Heart right ventricle (tissue), 16 donors: ENCODE measurements at regions not wholly inside any gene's neighbourhood (a gene's known extent, or its start where the extent isn't known, plus 50 kb on each side); places are given as distances from the start of the nearest gene placed in this dataset.

ENCODE experiments used
- ATAC-seq, 8 donors: fragments of 200-7000 bp; cut with Tn5 transposase; one replicate each; pipeline ENCODE4 v1.9.1; 2020; ENCODE audit warnings: mild to moderate bottlenecking in 8 of 8, moderate library complexity in 8 of 8, moderate number of reproducible peaks in 1 of 8
- DNase-seq, 2 donors: peaks; one replicate each; pipeline ENCODE4 v3.0.0-alpha.2; 2020
- H3K27ac ChIP-seq, 10 donors: fragments of 200-600 bp; sonication (generic) in 2 of 10; one replicate each; pipeline versions ENCODE4 v1.5.0 to v1.8.0; 2020 to 2022; ENCODE audit warnings: mild to moderate bottlenecking in 3 of 10
- H3K27me3 ChIP-seq, 7 donors: fragments of 200-600 bp; one replicate each; pipeline ENCODE4 v1.8.0; 2021 to 2022; ENCODE audit warnings: mild to moderate bottlenecking in 2 of 7
- H3K36me3 ChIP-seq, 9 donors: fragments of 200-600 bp; sonication (generic) in 1 of 9; one replicate each; pipeline versions ENCODE4 v1.5.0 to v1.8.0; 2020 to 2022; ENCODE audit warnings: mild to moderate bottlenecking in 2 of 9
- H3K4me1 ChIP-seq, 9 donors: fragments of 200-600 bp; sonication (generic) in 1 of 9; one replicate each; pipeline versions ENCODE4 v1.5.0 to v1.8.0; 2020 to 2022; ENCODE audit warnings: mild to moderate bottlenecking in 4 of 9
- H3K4me3 ChIP-seq, 10 donors: fragments of 200-600 bp; sonication (generic) in 2 of 10; one replicate each; pipeline versions ENCODE4 v1.5.0 to v1.8.0; 2020 to 2022; ENCODE audit warnings: mild to moderate bottlenecking in 7 of 10, moderate library complexity in 2 of 10
- H3K9me3 ChIP-seq, 11 donors: fragments of 200-600 bp in 10 of 11; sonication (generic) in 2 of 11; one replicate each; pipeline versions ENCODE4 v1.5.0 to v1.8.0; 2013 to 2022; ENCODE audit warnings: mild to moderate bottlenecking in 2 of 11, control low read depth in 1 of 11, moderate library complexity in 1 of 11
- WGBS, 2 donors: extraction: QIAGEN DNeasy Blood & Tissue Kit; methylation state at CpG; one replicate each; pipeline ENCODE4 v1.1.7; 2013; ENCODE audit warnings: inconsistent platforms in 1 of 2; 5-methylcytosine and 5-hydroxymethylcytosine counted together
- intact Hi-C, 10 donors: fragments of 100-400 bp; cut with DNase I; formaldehyde crosslinking; loops; one replicate each; pipeline versions ENCODE4 v1.11.1 to v1.14.2; 2022
- TF ChIP-seq, protein P1 (sequence below), 9 donors: fragments of 200-600 bp; sonication (generic) in 2 of 9; IDR thresholded peaks; one replicate each; pipeline versions ENCODE4 v1.5.0 to v1.8.0; 2021 to 2022; ENCODE audit warnings: antibody characterized with exemption in 9 of 9, mild to moderate bottlenecking in 5 of 9, moderate library complexity in 1 of 9
- donor health status: Arrhythmogenic right ventricular cardiomyopathy.
- donor health status: ischemic (EF 13 %, LVEDD 7.1; RV severe dilation, severe dysfunction).
- donor health status: healthy with polysubstance abuse.
- donor health status: DM: no; HTN: yes; CAD: no.
- donor health status: DM: no; HTN: no; CAD: no.
- donor health status: ischemic (EF 25% LVEDD 6.9; RV normal size, moderate dysfunction).
- donor health status: ischemic (EF 25% LVEDD 5.7; RV mildly dilated, moderate dysfunction).
- donor health status: healthy.
- donor health status: DM: yes; HTN: yes; CAD: no.
- donor health status: Ischemic cardiomyopathy.
- donor health status: ischemic (EF 35%, LVEDD 5.7; RV mildly dilated, moderate dysfunction).
- donor health status: nonischemic (EF 11% LVEDD 7.7; RV severe dilation, severe dysfunction).
- donor health status: DM: yes; HTN: yes; CAD: no.
- donor health status: PGD.
- donor health status: ischemic (EF 29% LVEDD 5.4; RV normal size, mild dysfunction).
- donor health status: nonischemic (EF 23%, LVEDD 6.1; RV moderate dilation, normal function).

DNA sequence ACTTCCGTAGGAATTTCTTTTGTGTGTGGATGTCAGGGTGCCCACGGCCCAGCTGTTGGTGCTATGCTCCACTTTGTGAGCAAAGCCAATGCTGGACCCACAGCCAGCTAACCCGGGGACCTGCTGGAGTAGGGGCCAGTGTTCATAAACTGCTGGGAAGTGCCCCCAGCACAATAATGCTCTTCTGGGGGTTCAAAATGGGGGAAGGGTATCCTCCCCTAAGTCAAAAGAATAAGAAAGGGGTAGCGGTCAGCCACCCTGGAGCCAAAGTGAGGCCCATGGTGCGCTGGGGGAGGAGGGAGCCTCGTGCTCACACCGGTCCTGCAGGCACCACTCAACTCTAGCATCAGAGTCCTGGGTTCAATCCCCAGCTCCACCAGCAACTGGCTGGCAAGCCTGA lies 115.8 kb upstream of the NPAS2 start:
- WGBS, 2 donors = 91 to 92% methylated on average over 7 of the region's 7 CpGs
- DNase-seq = no peak
- Histone ChIP-seq H3K36me3 (no peaks in the 10 kb centered on the region), H3K4me3 (no peak overlapping the region), H3K9me3 (peaks cover 0 to 11% (median 0%) of the 10 kb centered on the region in 11 donors), H3K4me1 (peaks cover 0 to 14% (median 0%) of the 10 kb centered on the region in 9 donors), H3K27ac (no peak overlapping the region), H3K27me3 (no peaks in the 10 kb centered on the region)
- no peak for ATAC-seq
- intact Hi-C loops = no loop called here
- TF ChIP-seq, protein P1, sequence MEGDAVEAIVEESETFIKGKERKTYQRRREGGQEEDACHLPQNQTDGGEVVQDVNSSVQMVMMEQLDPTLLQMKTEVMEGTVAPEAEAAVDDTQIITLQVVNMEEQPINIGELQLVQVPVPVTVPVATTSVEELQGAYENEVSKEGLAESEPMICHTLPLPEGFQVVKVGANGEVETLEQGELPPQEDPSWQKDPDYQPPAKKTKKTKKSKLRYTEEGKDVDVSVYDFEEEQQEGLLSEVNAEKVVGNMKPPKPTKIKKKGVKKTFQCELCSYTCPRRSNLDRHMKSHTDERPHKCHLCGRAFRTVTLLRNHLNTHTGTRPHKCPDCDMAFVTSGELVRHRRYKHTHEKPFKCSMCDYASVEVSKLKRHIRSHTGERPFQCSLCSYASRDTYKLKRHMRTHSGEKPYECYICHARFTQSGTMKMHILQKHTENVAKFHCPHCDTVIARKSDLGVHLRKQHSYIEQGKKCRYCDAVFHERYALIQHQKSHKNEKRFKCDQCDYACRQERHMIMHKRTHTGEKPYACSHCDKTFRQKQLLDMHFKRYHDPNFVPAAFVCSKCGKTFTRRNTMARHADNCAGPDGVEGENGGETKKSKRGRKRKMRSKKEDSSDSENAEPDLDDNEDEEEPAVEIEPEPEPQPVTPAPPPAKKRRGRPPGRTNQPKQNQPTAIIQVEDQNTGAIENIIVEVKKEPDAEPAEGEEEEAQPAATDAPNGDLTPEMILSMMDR (IDR thresholded peaks at IDR 0.05) = no peak

- intact Hi-C loops = no loop called here
Measured at GRCh38 chr2:100704711-100705110, 115.2 kb upstream of the NPAS2 start.

DNA sequence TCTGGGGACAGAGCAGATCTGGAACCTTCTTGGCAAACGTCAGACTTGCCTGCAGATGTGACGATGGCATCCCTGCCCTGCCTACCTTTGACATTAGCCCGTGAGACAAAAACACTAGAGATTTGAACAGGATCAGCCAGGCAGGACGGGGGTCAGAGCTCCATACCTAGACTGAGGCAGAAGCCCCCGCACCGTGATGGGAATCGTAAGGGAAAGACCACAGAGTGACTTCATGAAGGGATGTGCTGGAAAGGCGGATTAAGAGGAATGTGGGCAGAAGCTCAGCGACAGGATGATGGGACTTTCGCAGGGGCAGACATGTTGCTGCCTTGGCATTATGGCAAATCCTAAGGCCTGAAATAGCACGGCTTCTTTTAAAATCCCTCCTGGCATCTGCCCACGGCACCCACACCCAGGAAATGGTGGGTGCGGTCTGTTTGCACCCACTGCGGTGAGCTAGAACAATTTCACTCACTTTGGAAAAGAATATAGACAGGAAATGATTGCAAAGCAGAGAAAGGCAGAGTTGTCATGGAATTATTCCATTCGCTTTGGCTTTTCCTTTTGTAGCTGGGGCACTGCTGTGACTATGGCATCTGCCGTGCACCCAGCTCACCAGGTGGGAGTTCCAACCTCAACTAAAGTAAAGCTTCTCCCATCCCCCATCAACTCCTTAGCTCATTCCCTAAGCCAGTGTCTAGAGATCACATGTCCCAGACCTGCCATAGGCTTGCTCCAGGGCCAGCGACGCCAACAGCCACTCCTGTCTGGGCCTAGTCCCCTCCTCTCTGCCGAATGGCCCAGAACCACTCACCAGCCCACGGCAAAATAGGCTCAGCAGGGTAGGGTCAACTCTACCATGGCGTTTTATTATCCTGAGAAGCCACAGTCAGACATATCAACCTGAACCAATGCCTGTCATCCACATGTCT lies 112.7 kb upstream of the NPAS2 start:
- intact Hi-C loops = no loop called here
- Histone ChIP-seq H3K27me3 (no peaks in the 10 kb centered on the region), H3K9me3 (no peaks in the 10 kb centered on the region), H3K36me3 (no peaks in the 10 kb centered on the region), H3K4me3 (no peak overlapping the region), H3K27ac (peak overlapping the region in 1 of 10 donors; percentile 22), H3K4me1 (peaks cover 0 to 14% (median 0%) of the 10 kb centered on the region in 9 donors)
- DNase-seq = no peak
- no peak for ATAC-seq
- TF ChIP-seq, protein P1 (IDR thresholded peaks at IDR 0.05) = no peak
- 79 to 84% methylated on average over 21 of the region's 21 CpGs for whole genome bisulfite sequencing, 2 donors

More at GRCh38 chr2:100704711-100705110, 115.2 kb upstream of the NPAS2 start:
- Histone ChIP-seq H3K27me3 (no peaks in the 10 kb centered on the region), H3K4me3 (no peak overlapping the region), H3K4me1 (peaks cover 0 to 14% (median 0%) of the 10 kb centered on the region in 9 donors), H3K36me3 (no peaks in the 10 kb centered on the region), H3K9me3 (peaks cover 0 to 7% (median 0%) of the 10 kb centered on the region in 11 donors), H3K27ac (no peak overlapping the region)
- no peak for DNase-seq
- ATAC-seq = no peak
- 89 to 92% methylated on average over 8 of the region's 8 CpGs for WGBS, 2 donors
- TF ChIP-seq, protein P1 (IDR thresholded peaks at IDR 0.05) = no peak

- Histone ChIP-seq H3K27me3 (no peaks in the 10 kb centered on the region), H3K36me3 (no peaks in the 10 kb centered on the region), H3K4me1 (peaks cover 0 to 14% (median 0%) of the 10 kb centered on the region in 9 donors), H3K4me3 (no peak overlapping the region), H3K27ac (no peak overlapping the region), H3K9me3 (no peaks in the 10 kb centered on the region)
- ATAC-seq (no peak), DNase-seq (no peak)
- intact Hi-C loops = no loop called here
- WGBS, 2 donors = 65 to 68% methylated on average over 3 of the region's 3 CpGs
- TF ChIP-seq, protein P1 (IDR thresholded peaks at IDR 0.05) = no peak
Measured at GRCh38 chr2:100708333-100708732, 111.6 kb upstream of the NPAS2 start.
